ENCODE measurements at regions not wholly inside any gene's neighbourhood (a gene's known extent, or its start where the extent isn't known, plus 50 kb on each side); places are given as distances from the start of the nearest gene placed in this dataset.

GRCh38 chr13:61670384-61671161 is 254.9 kb upstream of the PCDH20 start:
- H3K4me3 ChIP-seq (ENCODE audit: low read depth, low read length) = no peak overlapping the region
- no peak for DNase-seq (ENCODE audit: low read depth)
- no peak for TF ChIP-seq CTCF (IDR thresholded peaks at IDR 0.05; ENCODE audit: insufficient read depth, low read depth, low read length, missing control alignments)

- H3K4me3 ChIP-seq (ENCODE audit: low read depth, low read length) = no peak overlapping the region
- TF ChIP-seq CTCF (IDR thresholded peaks at IDR 0.05; ENCODE audit: insufficient read depth, low read depth, low read length, missing control alignments) = no peak
- no peak for DNase-seq (ENCODE audit: low read depth)
Measured at GRCh38 chr13:61664801-61665705, 249.4 kb upstream of the PCDH20 start.

- no peak for TF ChIP-seq CTCF (IDR thresholded peaks at IDR 0.05; ENCODE audit: insufficient read depth, low read depth, low read length, missing control alignments)
- H3K4me3 ChIP-seq (ENCODE audit: low read depth, low read length) = no peak overlapping the region
- no peak for DNase-seq (ENCODE audit: low read depth)
Measured at GRCh38 chr13:61654481-61654880, 238.8 kb upstream of the PCDH20 start.

GRCh38 chr13:61648547-61648946 is 232.9 kb upstream of the PCDH20 start:
- TF ChIP-seq CTCF (IDR thresholded peaks at IDR 0.05; ENCODE audit: insufficient read depth, low read depth, low read length, missing control alignments) = no peak
- no peak for DNase-seq (ENCODE audit: low read depth)
- H3K4me3 ChIP-seq (ENCODE audit: low read depth, low read length) = no peak overlapping the region

- no peak for TF ChIP-seq CTCF (IDR thresholded peaks at IDR 0.05; ENCODE audit: insufficient read depth, low read depth, low read length, missing control alignments)
- no peak overlapping the region for H3K4me3 ChIP-seq (ENCODE audit: low read depth, low read length)
Measured at GRCh38 chr13:61612192-61612591, 196.5 kb upstream of the PCDH20 start.

GRCh38 chr13:61608138-61608537 is 192.5 kb upstream of the PCDH20 start:
- TF ChIP-seq CTCF (IDR thresholded peaks at IDR 0.05; ENCODE audit: insufficient read depth, low read depth, low read length, missing control alignments) = no peak
- no peak for DNase-seq (ENCODE audit: low read depth)
- no peak overlapping the region for H3K4me3 ChIP-seq (ENCODE audit: low read depth, low read length)

More at GRCh38 chr13:61612192-61612591, 196.5 kb upstream of the PCDH20 start:
- no peak for DNase-seq (ENCODE audit: low read depth)
